HG03520 (cell line): ENCODE measurements at regions not wholly inside any gene's neighbourhood (a gene's known extent, or its start where the extent isn't known, plus 50 kb on each side); places are given as distances from the start of the nearest gene placed in this dataset.
"Not testable (repeated sequence)": the region's sequence is repeated elsewhere in the genome, so short reads cannot be mapped to it uniquely, and the experiment has no call there.

Experiments used
- ATAC-seq: cut with Tn5 transposase; IDR thresholded peaks from one replicate; pipeline ENCODE4 v1.9.1; 2021; ENCODE audit warnings: mild to moderate bottlenecking, moderate library complexity; ENCODE audit not compliant: unreplicated experiment

GRCh38 chr2:225254363-225254762 lies 145.1 kb upstream of the NYAP2 start:
- ATAC-seq: no peak

DNA sequence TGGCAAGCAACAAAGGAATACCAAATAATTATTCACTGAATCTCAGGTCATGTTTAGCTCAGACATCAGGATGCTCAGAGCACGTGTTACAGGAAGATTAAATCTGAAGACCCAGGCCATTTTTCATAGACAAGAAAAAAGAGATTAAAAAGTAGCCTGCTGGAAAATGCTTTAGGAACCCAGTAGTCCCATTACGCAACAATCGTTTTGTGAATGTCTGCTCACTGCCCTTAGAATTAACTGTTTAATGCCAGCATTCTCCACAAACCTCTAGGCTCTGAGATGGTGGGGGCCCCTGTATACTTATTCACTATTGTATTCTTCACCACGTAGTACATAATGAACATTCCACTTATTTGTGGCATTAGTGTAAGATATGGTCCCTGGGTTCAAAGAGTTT lies 154.6 kb upstream of the NYAP2 start:
- no peak for ATAC-seq

DNA sequence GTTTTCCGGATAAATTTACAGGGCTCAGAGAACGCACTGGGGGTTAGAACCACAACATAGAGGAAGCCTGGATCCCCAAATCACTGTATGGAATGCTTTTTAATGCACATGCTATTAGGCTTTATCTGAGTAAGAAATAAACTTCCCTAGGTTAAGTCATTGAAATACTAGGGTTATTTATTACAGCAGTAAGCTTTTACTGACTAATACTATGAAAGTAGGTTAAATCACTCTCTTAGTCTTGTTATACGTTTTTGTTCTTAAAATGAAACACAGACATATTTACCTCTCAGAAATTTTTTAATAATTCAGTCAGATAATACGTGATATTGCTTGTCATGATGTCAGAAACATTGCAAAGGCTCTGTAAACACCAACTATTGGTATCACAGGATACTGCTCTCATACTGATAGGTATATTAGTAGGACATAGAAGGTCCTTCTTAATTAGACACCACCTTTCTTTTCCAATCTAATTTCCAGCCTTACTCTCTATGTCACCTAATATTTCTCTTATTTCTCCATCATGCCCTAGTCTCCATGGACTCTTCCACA lies 162.7 kb upstream of the NYAP2 start:
- ATAC-seq: no peak

DNA sequence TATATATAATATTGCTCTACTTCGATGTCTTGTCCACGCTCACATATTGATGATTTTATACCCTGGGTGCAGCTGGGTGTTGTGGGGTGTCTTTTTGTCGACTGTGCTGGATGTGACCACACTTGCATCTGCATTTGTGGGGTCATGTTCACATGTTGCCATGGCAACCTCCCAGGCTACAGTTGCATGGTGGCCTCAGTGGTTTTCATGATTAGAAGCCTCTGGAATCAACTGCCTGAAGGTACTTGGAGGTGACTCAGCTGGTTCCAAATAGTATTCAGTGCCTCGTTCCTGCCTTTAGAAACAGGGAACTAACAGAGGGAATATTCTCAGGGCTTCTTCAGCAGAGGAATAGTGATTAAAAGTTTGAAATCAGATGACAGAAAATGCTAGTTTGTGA lies 166.3 kb upstream of the NYAP2 start:
- ATAC-seq: no peak

- ATAC-seq: no peak
Observed at GRCh38 chr2:225231900-225232299, 167.6 kb upstream of the NYAP2 start.

- not testable (repeated sequence) for ATAC-seq
Observed at GRCh38 chr2:225229346-225229745, 170.2 kb upstream of the NYAP2 start.

- ATAC-seq: no peak
Observed at GRCh38 chr2:225226441-225226840, 173.1 kb upstream of the NYAP2 start.

DNA sequence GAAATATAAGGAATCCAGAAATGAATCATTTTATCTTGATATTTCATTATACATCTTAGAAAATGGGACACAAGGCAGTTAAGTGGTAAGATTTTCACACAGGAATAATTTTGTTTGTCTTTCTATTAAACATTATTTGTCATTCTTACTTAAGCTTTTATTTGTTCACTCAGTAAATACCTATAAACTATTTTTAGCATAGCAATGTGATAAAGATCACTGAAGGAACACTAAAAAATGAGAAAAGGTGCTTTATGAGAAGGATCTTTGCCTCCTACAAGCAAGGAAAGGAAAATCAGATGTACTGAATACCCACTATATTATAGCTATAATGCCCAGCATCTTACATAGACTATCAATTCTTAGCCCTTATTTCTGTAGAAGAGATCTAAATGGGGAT lies 176.2 kb upstream of the NYAP2 start:
- ATAC-seq: no peak

DNA sequence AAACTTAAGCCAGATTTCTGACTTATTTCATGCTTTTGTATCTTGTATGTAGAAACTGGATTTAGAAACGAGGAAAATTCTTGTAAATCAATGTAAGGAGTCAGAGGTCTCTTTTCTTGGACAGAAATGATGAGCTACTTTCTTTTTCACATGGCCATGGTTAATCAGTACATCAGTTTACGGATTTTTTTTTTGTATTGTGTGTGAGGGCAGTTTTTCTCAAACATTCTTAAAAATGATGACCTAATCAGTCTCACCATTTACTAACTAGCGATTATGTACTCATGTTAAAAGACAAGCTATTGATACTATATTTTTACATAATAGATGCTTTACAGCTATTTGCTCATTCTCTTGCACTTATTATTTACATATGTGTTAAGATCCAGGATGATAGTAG lies 165.2 kb upstream of the DOCK10 start:
- ATAC-seq: no peak

GRCh38 chr2:225207043-225207442 lies 164.8 kb upstream of the DOCK10 start:
- ATAC-seq: no peak

GRCh38 chr2:225196579-225196978 lies 154.3 kb upstream of the DOCK10 start:
- ATAC-seq: no peak

DNA sequence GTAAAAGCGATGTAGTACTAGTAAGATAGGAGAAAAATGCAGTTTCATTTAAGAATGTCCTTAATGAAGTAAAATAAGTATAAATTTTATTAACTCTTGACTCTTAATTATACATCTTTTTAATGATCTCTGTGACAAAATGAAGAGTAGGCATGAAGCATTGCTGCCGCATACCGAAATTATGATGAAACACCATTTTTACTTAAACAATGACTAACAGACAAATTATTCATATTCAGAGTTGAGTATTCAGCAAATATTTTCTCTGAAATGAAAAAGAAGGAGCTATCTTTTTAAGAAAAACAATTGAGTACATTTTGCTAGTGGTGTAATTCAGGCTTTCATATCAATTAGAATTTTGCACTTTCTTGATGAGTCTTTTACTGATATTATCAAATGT lies 150.6 kb upstream of the DOCK10 start:
- no peak for ATAC-seq

- no peak for ATAC-seq
Observed at GRCh38 chr2:225190987-225191386, 148.7 kb upstream of the DOCK10 start.

DNA sequence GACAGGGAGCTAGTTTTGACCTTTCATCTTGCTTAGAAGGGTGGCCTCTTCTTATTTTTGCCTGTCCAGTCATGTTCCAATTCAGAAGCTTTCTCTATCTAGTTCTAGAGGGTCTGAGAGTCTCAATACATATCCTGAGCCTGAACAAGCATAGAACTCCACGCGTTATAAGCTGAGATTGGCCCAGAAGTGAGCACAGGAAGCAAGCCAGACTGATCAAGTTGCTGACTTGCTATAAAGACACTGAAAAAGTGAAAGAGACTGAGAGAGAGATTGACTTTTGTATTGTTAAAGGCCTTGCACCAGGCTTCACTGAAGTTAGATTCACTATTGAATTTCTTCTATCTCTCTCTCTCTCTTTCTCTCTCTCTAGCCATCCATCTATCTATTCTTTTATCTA lies 142.7 kb upstream of the DOCK10 start:
- no peak for ATAC-seq

DNA sequence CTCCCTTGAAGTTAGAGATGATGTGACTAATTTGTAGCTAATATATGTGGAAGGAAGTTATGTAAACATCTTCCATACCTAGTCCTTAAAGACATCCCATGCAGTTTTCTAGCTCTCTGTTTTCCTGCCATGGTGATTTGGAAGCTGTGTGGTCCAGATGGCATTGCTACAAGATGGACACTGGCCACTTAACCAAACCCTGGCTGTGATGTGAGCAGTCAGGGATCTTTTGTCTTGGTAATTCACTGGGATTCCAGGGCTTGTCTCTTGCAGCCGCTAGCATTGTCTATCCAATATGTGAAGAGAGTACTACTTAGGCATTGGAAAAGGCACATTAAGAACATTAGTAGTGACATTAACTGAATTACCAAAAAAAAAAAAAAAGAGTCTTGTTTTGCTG lies 139.9 kb upstream of the DOCK10 start:
- no peak for ATAC-seq

- no peak for ATAC-seq
Observed at GRCh38 chr2:225177098-225177497, 134.8 kb upstream of the DOCK10 start.

DNA sequence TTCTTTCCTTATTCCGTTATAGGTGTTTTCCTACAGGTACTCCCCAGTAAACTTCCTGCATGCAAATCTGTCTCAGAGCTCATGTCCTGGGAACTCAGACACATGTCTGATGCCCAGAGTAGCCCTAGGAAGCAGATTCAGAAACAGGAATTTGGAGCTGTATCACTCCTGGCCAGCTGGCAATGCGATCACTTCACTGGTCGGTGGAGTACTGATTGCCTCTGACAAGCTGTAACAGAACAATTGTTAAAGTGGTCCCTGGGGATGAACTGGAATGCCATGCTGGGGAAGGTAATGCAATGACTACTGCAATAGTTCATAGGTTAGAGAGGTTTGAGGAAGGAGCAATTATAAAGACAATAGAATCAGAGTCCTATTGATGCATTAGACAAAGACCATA lies 131.6 kb upstream of the DOCK10 start:
- no peak for ATAC-seq

GRCh38 chr2:225171350-225171749 lies 129.1 kb upstream of the DOCK10 start:
- ATAC-seq: no peak

DNA sequence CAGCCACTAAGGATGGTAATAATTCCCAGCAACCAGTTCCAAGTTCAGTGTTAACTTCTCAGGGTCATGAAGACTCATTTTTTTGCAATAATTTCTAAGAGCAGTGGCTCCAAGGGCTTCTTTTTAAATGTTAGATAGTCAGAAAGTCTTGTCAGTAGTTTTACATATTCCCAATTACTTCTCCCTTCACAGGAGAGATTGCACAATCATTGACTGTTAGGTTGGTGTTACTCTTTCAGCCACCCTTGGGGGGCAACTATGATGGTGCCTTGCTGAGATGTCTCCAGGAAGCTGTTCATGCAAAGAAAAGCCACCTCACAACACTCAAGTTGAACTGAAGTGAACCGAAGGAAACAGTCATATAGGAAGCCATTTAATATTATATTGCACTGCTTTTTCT lies 127.9 kb upstream of the DOCK10 start:
- no peak for ATAC-seq

DNA sequence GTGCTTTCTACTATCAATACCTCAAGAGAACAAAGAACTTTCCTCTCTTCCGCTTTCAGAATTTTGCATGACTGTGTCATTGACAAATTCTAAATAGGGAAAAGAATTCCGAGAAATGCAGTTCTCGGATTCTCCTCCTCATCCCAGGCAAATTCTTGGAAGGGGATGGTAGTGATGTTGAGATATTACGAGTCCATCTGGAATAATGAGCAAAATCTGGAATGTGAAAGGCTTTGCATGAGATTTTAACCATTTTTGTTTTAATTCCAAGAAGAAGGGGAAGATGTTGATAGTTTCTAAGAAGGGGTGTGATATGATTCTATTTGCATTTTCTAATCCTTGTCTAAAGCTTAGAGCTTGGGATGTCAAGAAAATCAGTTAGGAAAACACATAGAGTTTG lies 127.1 kb upstream of the DOCK10 start:
- ATAC-seq: no peak

- no peak for ATAC-seq
Observed at GRCh38 chr2:225165052-225165451, 122.8 kb upstream of the DOCK10 start.

GRCh38 chr2:225164401-225165050 lies 122.3 kb upstream of the DOCK10 start:
- no peak for ATAC-seq

GRCh38 chr2:225158360-225158759 lies 116.1 kb upstream of the DOCK10 start:
- no peak for ATAC-seq
